Smooth muscle cell (in vitro differentiated cells): ENCODE measurements at regions not wholly inside any gene's neighbourhood (a gene's known extent, or its start where the extent isn't known, plus 50 kb on each side); places are given as distances from the start of the nearest gene placed in this dataset.

Source experiments
- DNase-seq: peaks from one replicate; lab custom pipeline; 2025; ENCODE audit not compliant: unreplicated experiment; lab: John Stamatoyannopoulos, UW
- H2AFZ ChIP-seq: fragments of 200-600 bp; sonication (generic); 2 replicates; pipeline ENCODE4 v1.6.0; 2016; ENCODE audit warnings: antibody characterized with exemption, low read depth, mild to moderate bottlenecking
- H3F3A ChIP-seq: fragments of 200-600 bp; sonication (generic); 2 replicates; pipeline ENCODE4 v1.6.0; 2017; ENCODE audit warnings: antibody characterized with exemption, low read depth
- H3K27ac ChIP-seq: fragments of 200-600 bp; sonication (generic); 2 replicates; pipeline ENCODE4 v1.5.1; 2016; ENCODE audit warnings: low read depth, mild to moderate bottlenecking
- H3K27me3 ChIP-seq: fragments of 200-600 bp; sonication (generic); 2 replicates; pipeline ENCODE4 v1.6.1; 2016; ENCODE audit warnings: low read depth, mild to moderate bottlenecking
- H3K36me3 ChIP-seq: fragments of 200-600 bp; sonication (generic); 2 replicates; pipeline ENCODE4 v1.5.1; 2016; ENCODE audit warnings: low read depth
- H3K4me1 ChIP-seq: fragments of 200-600 bp; sonication (generic); 2 replicates; pipeline ENCODE4 v1.5.1; 2016; ENCODE audit warnings: low read depth
- H3K4me2 ChIP-seq: fragments of 200-600 bp; sonication (generic); 2 replicates; pipeline ENCODE4 v1.6.0; 2016; ENCODE audit warnings: mild to moderate bottlenecking
- H3K4me3 ChIP-seq: fragments of 200-600 bp; sonication (generic); 2 replicates; pipeline ENCODE4 v1.5.1; 2016; ENCODE audit warnings: mild to moderate bottlenecking
- H3K79me2 ChIP-seq: fragments of 200-600 bp; sonication (generic); 2 replicates; pipeline ENCODE4 v1.6.0; 2016; ENCODE audit warnings: low read depth, mild to moderate bottlenecking
- H3K9ac ChIP-seq: fragments of 200-600 bp; sonication (generic); 2 replicates; pipeline ENCODE4 v1.6.0; 2016; ENCODE audit warnings: low read depth
- H3K9me3 ChIP-seq: fragments of 200-600 bp; sonication (generic); replicated peaks from 2 replicates; pipeline ENCODE4 v1.5.1; 2016; ENCODE audit warnings: low read depth
- H4K20me1 ChIP-seq: fragments of 200-600 bp; sonication (generic); 2 replicates; pipeline ENCODE4 v1.6.0; 2016; ENCODE audit warnings: low read depth
- WGBS: methylation state at CpG from one replicate; pipeline ENCODE4 v1.1.7; 2016; ENCODE audit warnings: low lambda C conversion rate; 5-methylcytosine and 5-hydroxymethylcytosine counted together
- TF ChIP-seq, protein P1 (sequence below): fragments of 200-600 bp; sonication (generic); IDR thresholded peaks from 2 replicates; pipeline ENCODE4 v1.5.1; 2017; ENCODE audit warnings: borderline replicate concordance, mild to moderate bottlenecking, antibody characterized with exemption; ENCODE audit not compliant: insufficient read depth, poor library complexity, severe bottlenecking

DNA sequence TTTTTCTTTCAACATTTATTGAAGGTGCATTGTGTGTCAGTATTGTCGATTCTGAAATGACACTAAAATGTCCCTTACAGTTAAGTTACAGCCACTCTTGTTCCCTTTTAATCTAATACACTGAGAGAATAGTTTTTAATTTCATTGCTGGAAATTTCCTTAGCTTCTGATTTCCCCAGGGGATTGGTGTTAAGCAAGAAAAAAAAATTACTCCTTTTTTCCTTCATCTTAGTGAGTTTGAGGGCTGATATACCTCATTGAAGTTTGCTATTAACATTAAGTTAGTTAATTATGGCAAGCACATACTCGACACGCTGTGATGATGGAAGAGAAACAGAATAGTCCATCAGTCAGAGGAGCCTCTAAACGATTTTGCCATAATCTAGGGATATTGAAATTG is 57.0 kb upstream of the EXOC4 start:
- Histone ChIP-seq H2AFZ (no peak overlapping the region), H3K9ac (no peak overlapping the region), H3K4me3 (no peak overlapping the region), H3K79me2 (no peaks in the 10 kb centered on the region), H3K4me2 (no peak overlapping the region), H3K4me1 (no peaks in the 10 kb centered on the region), H3K9me3 (no peaks in the 10 kb centered on the region), H3F3A (no peaks in the 10 kb centered on the region), H4K20me1 (no peaks in the 10 kb centered on the region), H3K36me3 (no peaks in the 10 kb centered on the region), H3K27ac (no peak overlapping the region), H3K27me3 (no peaks in the 10 kb centered on the region)
- WGBS, result 84% methylated on average over 4 of the region's 4 CpGs
- DNase-seq, result no peak
- TF ChIP-seq, protein P1, sequence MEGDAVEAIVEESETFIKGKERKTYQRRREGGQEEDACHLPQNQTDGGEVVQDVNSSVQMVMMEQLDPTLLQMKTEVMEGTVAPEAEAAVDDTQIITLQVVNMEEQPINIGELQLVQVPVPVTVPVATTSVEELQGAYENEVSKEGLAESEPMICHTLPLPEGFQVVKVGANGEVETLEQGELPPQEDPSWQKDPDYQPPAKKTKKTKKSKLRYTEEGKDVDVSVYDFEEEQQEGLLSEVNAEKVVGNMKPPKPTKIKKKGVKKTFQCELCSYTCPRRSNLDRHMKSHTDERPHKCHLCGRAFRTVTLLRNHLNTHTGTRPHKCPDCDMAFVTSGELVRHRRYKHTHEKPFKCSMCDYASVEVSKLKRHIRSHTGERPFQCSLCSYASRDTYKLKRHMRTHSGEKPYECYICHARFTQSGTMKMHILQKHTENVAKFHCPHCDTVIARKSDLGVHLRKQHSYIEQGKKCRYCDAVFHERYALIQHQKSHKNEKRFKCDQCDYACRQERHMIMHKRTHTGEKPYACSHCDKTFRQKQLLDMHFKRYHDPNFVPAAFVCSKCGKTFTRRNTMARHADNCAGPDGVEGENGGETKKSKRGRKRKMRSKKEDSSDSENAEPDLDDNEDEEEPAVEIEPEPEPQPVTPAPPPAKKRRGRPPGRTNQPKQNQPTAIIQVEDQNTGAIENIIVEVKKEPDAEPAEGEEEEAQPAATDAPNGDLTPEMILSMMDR, result no peak

DNA sequence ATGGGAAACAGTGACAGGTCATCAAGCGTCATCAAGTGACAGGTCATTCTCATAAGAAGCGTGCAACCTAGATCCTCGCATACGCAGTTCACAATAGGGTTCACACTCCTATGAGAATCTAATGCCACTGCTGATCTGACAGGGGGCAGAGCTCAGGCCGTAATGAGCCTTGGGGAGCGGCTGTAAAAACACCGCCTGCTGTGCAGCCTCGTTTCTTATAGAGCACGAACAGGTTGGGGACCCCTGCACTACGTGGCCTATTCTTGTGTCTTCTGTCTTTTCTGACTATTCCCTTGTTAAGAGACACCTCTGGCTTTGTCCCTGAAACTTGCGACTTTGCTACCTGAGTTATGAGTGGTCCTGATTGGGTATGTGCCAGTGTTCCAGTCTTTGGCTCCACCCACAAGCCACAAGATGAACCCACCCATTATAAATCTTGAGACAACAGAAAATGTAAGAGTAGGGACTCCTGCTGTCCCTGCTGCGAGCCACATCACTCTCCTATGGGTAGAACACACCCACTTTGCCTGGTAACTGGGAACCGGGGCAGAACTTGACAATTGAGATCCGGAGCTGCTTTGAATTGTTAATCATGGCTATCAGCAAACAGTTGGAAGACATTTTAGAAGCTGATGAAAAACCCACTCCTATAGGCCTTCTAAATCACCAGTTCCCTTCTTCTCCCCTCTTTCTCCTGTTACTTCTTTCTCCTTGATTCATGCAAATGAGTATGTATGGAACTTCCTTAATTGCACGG is 55.8 kb upstream of the EXOC4 start:
- no peak overlapping the region for H3K4me2 ChIP-seq
- no peak overlapping the region for H2AFZ ChIP-seq
- no peak overlapping the region for H3K9ac ChIP-seq
- H3F3A ChIP-seq, result no peaks in the 10 kb centered on the region
- no peak for DNase-seq
- WGBS, result 55% methylated on average over 15 of the region's 15 CpGs
- H4K20me1 ChIP-seq, result no peaks in the 10 kb centered on the region
- H3K9me3 ChIP-seq, result no peaks in the 10 kb centered on the region
- no peaks in the 10 kb centered on the region for H3K79me2 ChIP-seq
- H3K4me1 ChIP-seq, result no peaks in the 10 kb centered on the region
- no peaks in the 10 kb centered on the region for H3K27me3 ChIP-seq
- TF ChIP-seq, protein P1, result no peak
- H3K4me3 ChIP-seq, result no peak overlapping the region
- no peak overlapping the region for H3K27ac ChIP-seq
- no peaks in the 10 kb centered on the region for H3K36me3 ChIP-seq

DNA sequence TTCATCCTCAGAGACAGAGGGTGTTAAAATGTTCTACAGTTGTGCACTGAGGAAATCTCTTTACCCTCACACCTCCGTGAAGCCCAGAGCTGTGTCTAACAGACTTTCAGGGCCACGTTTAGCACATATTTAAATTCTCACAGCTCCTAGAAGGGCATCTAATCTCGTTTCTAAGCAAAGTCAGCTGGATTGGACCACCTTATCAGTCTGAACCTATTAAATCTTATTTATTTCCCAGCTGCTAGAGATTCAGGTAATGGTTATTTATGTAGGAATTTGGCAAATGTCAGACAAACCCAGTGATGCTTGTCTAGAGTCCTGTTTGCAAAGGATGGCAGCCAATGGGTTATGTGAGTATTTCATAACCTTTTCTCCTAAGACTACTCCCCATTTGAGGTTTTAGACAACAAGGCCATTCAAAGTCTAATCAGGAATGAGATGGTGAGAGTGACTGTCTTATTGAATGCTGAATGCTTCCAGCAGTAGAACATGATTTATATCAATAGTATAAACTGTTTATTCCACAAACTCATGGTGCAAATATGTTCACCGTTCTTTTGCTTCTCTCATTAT is 54.8 kb upstream of the EXOC4 start:
- Histone ChIP-seq H3K27ac (no peak overlapping the region), H2AFZ (no peak overlapping the region), H3K9me3 (no peaks in the 10 kb centered on the region), H3F3A (no peaks in the 10 kb centered on the region), H4K20me1 (no peaks in the 10 kb centered on the region), H3K9ac (no peak overlapping the region), H3K79me2 (no peaks in the 10 kb centered on the region), H3K4me3 (no peak overlapping the region), H3K27me3 (no peaks in the 10 kb centered on the region), H3K4me2 (no peak overlapping the region), H3K4me1 (no peaks in the 10 kb centered on the region), H3K36me3 (no peaks in the 10 kb centered on the region)
- 65% methylated on average over 4 of the region's 4 CpGs for WGBS
- TF ChIP-seq, protein P1, result no peak
- DNase-seq, result no peak

DNA sequence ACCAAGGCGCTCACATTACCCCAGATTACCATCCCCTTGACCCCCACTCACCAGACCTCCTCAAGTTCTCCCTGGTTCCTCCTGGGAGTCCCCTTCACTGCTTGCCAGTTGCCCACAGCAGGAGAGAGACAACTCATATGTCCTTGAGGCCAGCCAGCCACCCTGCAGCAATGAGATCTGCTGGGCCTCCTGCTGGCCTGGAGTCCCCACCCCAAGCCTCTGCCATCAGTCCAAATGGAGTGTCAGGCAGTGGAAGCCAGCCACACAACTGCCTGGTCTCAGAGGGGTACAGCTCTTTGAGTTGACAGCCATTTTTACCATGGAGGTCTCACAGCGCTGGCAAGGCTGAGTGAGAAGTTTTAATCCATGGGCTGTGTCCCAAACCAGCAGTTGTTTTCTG is 53.0 kb upstream of the EXOC4 start:
- H3K9me3 ChIP-seq, result no peaks in the 10 kb centered on the region
- H3K27ac ChIP-seq, result no peak overlapping the region
- H3K4me1 ChIP-seq, result no peaks in the 10 kb centered on the region
- no peak overlapping the region for H2AFZ ChIP-seq
- no peak overlapping the region for H3K9ac ChIP-seq
- TF ChIP-seq, protein P1, result no peak
- H3K36me3 ChIP-seq, result no peaks in the 10 kb centered on the region
- no peak overlapping the region for H3K4me2 ChIP-seq
- no peaks in the 10 kb centered on the region for H3K79me2 ChIP-seq
- 96% methylated on average over 2 of the region's 2 CpGs for WGBS
- no peaks in the 10 kb centered on the region for H3K27me3 ChIP-seq
- no peaks in the 10 kb centered on the region for H3F3A ChIP-seq
- no peak for DNase-seq
- H3K4me3 ChIP-seq, result no peak overlapping the region
- H4K20me1 ChIP-seq, result no peaks in the 10 kb centered on the region
